HL-60 (cell line): ENCODE measurements at regions not wholly inside any gene's neighbourhood (a gene's known extent, or its start where the extent isn't known, plus 50 kb on each side); places are given as distances from the start of the nearest gene placed in this dataset.

Source experiments
- CTCF ChIP-seq: IDR thresholded peaks from one replicate; pipeline ENCODE4 v1.5.1; 2011; ENCODE audit warnings: low read length, control low read depth, inconsistent platforms; ENCODE audit not compliant: insufficient read depth
- POLR2AphosphoS5 ChIP-seq: IDR thresholded peaks from 2 replicates; pipeline ENCODE4 v1.6.1; 2012; ENCODE audit warnings: low read depth
- REST ChIP-seq: IDR thresholded peaks from 2 replicates; pipeline ENCODE4 v1.6.1; 2012; ENCODE audit warnings: low read depth; ENCODE audit not compliant: insufficient replicate concordance

GRCh38 chr11:109363682-109364081 is 58.3 kb upstream of the C11orf87 start:
- TF ChIP-seq CTCF (no peak), REST (no peak), POLR2AphosphoS5 (no peak)
